GM12873 (cell line): ENCODE measurements at regions not wholly inside any gene's neighbourhood (a gene's known extent, or its start where the extent isn't known, plus 50 kb on each side); places are given as distances from the start of the nearest gene placed in this dataset.

Experiments used
- TF ChIP-seq, protein P1 (sequence below): IDR thresholded peaks from 2 replicates; pipeline ENCODE4 v1.5.1; 2012; ENCODE audit warnings: low read depth, mild to moderate bottlenecking, moderate library complexity, low read length, control low read depth; ENCODE audit not compliant: insufficient read depth; ENCODE audit errors: missing control alignments

DNA sequence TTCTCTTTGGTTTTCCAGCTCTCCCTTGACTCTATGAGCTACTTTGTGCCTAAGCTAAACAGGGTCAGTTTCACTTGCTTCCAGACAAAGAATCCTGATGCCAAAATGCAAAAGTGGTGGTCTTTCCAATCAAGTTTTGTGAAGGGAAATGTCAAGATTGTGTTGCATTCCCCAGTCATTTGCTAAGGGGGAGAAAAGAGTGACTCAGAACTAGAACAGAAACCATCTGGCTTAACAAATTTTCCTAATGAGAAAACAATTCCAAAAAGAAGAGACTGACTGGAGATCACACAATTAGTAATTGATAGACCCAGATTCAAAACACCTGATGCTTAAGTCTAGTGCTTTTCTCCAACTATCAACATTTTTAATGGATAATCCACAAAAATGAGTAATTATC lies 235.1 kb upstream of the DIO2 start:
- TF ChIP-seq, protein P1, sequence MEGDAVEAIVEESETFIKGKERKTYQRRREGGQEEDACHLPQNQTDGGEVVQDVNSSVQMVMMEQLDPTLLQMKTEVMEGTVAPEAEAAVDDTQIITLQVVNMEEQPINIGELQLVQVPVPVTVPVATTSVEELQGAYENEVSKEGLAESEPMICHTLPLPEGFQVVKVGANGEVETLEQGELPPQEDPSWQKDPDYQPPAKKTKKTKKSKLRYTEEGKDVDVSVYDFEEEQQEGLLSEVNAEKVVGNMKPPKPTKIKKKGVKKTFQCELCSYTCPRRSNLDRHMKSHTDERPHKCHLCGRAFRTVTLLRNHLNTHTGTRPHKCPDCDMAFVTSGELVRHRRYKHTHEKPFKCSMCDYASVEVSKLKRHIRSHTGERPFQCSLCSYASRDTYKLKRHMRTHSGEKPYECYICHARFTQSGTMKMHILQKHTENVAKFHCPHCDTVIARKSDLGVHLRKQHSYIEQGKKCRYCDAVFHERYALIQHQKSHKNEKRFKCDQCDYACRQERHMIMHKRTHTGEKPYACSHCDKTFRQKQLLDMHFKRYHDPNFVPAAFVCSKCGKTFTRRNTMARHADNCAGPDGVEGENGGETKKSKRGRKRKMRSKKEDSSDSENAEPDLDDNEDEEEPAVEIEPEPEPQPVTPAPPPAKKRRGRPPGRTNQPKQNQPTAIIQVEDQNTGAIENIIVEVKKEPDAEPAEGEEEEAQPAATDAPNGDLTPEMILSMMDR = no peak

DNA sequence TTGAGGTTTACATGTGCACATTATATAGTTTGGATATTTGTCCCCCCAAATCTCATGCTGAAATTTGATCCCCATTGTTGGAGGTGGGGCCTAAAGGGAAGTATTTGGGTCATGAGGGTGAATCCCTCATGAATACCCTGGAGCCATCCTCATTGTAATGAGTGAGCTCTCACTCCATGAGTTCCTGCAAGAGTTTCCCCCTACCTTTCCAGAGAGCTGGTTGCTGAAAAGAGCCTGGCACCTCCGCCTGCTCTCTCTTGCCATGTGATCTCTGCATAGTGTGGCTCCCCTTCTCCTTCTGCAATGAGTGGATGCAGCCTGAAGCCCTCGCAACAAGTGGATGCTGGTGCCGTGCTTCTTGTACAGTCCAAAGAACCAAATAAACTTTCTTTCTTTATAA lies 234.3 kb upstream of the DIO2 start:
- TF ChIP-seq, protein P1 = no peak

DNA sequence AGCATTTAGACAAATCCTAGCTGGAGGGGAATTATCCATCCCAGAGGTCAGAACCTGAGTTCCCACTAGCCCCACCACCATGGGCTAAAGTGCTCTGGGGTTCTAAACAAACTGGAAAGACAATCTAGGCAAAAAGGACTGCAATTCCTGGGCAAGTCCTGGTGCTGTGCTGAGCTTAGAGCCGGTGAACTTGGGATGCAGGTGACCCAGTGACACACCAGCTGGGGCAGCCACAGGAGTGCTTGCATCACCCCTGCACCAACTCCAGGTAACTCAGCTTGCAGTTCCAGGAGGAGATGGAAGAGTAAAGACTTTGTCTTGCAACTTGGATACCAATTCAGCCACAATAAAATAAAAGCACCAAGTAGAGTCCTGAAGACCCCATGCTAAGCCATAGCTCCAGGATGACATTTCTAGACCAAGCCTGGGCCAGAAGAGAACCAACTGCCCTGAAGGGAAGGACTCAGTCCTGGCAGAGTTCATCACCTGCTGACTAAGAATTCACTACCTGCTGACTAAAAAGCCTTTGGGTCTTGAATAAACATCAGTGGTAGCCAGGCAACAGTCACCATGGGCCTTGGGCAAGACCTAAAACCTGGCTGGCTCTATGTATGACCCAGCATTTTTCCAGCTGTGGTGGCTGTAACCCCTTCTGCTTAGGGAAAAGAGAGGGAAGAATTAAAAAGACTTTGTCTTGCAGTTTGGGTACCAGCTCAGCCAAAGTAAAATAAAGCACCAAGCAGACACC lies 223.4 kb upstream of the DIO2 start:
- TF ChIP-seq, protein P1 = no peak

DNA sequence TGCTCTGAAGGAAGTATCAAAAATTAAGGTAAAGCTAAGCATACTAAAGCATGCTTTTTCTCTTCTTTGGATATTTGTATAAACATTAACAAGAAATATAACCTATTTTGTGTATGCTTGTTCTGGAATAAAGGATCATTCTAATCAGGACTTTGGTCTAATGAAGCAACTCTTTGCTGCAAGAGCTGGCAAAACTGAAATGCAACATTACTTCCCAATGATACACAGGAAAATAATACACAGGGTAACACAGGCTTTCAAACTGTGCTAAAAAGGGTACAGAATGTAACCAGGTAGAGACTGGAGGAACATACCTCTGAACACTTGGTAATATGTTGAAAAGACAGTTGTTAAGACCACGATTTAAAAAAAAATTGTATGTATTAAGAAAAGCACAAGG lies 222.5 kb upstream of the DIO2 start:
- TF ChIP-seq, protein P1 = no peak

DNA sequence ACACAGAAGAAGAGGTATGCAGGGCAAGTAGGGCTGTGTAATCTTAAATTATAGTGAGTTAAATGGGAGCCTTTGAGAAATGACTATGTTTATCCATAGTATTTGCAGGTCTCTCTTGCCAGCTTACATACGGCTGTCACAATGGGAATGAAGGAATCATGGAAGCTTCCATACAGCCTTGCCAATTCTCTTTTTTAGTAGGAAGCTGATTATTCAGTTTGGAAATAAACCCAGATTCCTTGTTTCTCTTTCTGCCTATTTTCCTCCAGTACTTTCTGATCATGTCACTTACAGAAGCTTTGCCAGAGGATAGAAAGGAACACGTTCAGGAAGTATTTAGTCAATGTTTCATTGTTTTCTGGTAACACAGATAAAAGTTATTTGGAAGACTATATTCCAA lies 217.4 kb upstream of the DIO2 start:
- TF ChIP-seq, protein P1 = no peak

DNA sequence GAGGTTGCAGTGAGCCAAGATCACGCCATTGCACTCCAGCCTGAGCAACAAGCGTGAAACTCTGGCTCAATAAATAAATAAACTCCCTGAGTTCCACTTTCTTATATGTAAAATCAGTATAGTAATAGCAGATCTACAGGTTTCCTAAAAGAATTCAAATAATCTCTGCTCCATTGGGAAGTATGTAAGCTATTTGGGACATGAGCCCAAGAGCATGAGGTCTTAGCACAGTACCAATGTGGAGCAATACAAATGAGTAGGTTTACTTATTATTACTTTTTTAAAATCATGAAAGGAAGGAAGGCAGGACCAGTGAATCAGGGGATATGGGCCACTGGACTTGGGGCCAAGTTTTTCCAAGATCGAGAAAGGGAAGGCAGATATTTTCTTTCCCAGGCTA lies 216.9 kb upstream of the DIO2 start:
- TF ChIP-seq, protein P1 = no peak

DNA sequence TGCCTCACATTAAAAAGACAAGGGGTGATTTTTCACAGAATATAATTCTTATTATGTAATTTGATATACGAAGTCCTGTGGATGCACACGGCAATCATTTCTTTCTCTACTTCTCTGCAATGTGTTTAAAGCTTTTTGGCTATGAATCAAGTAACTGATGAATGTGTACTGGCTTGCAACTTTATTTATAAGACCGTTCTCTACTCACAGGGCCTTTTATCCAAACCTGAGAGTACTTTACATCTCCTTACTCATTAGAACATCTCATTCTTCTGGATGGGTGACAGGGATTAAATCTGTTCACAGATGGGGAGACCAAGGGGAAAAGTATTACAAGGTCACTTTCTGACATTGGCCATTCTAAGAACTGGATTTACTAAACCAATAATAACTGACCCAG lies 215.8 kb upstream of the DIO2 start:
- TF ChIP-seq, protein P1 = no peak

DNA sequence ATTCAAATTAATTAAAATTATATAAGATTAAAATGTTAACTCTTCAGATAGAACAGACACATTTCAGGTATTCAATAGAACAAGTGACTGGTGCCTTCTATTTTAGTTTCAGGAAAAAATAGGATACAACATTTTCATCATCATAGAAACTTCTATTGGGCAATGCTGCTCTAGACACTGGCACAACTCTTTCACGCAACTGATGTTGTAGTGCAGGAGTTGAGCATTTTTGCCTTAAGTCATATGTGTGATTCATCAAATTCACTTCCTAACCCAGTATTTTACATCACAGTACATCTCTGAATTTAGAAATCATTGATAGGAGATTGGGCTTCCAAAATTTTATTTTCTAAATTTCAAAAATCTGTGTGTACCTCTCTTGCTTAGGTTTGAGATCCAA lies 215.4 kb upstream of the DIO2 start:
- TF ChIP-seq, protein P1 = no peak
